Kidney (tissue), 13 donors: ENCODE measurements at regions not wholly inside any gene's neighbourhood (a gene's known extent, or its start where the extent isn't known, plus 50 kb on each side); places are given as distances from the start of the nearest gene placed in this dataset.

Source experiments
- DNase-seq, 5 donors: peaks; one replicate each; pipeline ENCODE4 v3.0.0-alpha.2; 2013 to 2020
- FAIRE-seq: peaks from 2 replicates; lab custom pipeline; 2012; peaks lifted over from hg19 to GRCh38; lab: Jason Lieb, UNC
- H3K27ac ChIP-seq, 2 donors: one replicate each; pipeline ENCODE4 v1.7.0; 2013; ENCODE audit warnings: low read depth in 2 of 2, low read length in 2 of 2, inconsistent platforms in 1 of 2
- H3K27me3 ChIP-seq: one replicate; pipeline ENCODE4 v1.7.1; 2013; ENCODE audit warnings: low read length, inconsistent platforms; ENCODE audit not compliant: control insufficient read depth, insufficient read depth
- H3K36me3 ChIP-seq, 3 donors: one replicate each; pipeline versions ENCODE4 v1.7.0 to v1.7.1; 2013; ENCODE audit warnings: low read length in 3 of 3, control low read depth in 1 of 3, inconsistent platforms in 1 of 3; ENCODE audit not compliant: insufficient read depth in 3 of 3, control insufficient read depth in 2 of 3
- H3K4me1 ChIP-seq, 3 donors: one replicate each; pipeline versions ENCODE4 v1.7.0 to v1.7.1; 2013; ENCODE audit warnings: low read length in 3 of 3, inconsistent platforms in 1 of 3, low read depth in 1 of 3; ENCODE audit not compliant: control insufficient read depth in 2 of 3, insufficient read depth in 2 of 3
- H3K4me3 ChIP-seq, 3 donors: one replicate each; pipeline versions ENCODE4 v1.7.0 to v1.8.1; 2013; ENCODE audit warnings: low read length in 3 of 3, control low read depth in 1 of 3, inconsistent platforms in 1 of 3
- H3K9ac ChIP-seq, 3 donors: one replicate each; pipeline versions ENCODE4 v1.7.0 to v1.7.1; 2013; ENCODE audit warnings: low read length in 3 of 3, control low read depth in 1 of 3, inconsistent platforms in 1 of 3
- H3K9me3 ChIP-seq, 3 donors: one replicate each; pipeline versions ENCODE4 v1.7.0 to v1.7.1; 2013; ENCODE audit warnings: low read length in 3 of 3, control low read depth in 1 of 3, inconsistent platforms in 1 of 3; ENCODE audit not compliant: control insufficient read depth in 2 of 3, insufficient read depth in 1 of 3
- intact Hi-C: fragments of 100-400 bp; cut with DNase I; formaldehyde crosslinking; loops from one replicate; pipeline ENCODE4 v1.11.1; 2022
- TF ChIP-seq, protein P1 (sequence below): IDR thresholded peaks from 3 replicates; pipeline ENCODE4 v1.5.1; 2012; ENCODE audit warnings: mild to moderate bottlenecking, moderate library complexity, borderline replicate concordance; ENCODE audit not compliant: insufficient read depth; ENCODE audit errors: extremely low read depth
- donor health status: control.
- donor health status: control.
- donor health status: control.
- donor health status: control.
- donor health status: control.
- donor health status: DM: yes; HTN: yes; CAD: no.
- donor health status: Normal renal cell carcinoma (clear cell type).

- intact Hi-C loops = no loop called here
- H3K4me1 ChIP-seq = no peaks in the 10 kb centered on the region
- no peaks in the 10 kb centered on the region for H3K9me3 ChIP-seq
- no peak for DNase-seq
- no peaks in the 10 kb centered on the region for H3K27me3 ChIP-seq
- TF ChIP-seq, protein P1, sequence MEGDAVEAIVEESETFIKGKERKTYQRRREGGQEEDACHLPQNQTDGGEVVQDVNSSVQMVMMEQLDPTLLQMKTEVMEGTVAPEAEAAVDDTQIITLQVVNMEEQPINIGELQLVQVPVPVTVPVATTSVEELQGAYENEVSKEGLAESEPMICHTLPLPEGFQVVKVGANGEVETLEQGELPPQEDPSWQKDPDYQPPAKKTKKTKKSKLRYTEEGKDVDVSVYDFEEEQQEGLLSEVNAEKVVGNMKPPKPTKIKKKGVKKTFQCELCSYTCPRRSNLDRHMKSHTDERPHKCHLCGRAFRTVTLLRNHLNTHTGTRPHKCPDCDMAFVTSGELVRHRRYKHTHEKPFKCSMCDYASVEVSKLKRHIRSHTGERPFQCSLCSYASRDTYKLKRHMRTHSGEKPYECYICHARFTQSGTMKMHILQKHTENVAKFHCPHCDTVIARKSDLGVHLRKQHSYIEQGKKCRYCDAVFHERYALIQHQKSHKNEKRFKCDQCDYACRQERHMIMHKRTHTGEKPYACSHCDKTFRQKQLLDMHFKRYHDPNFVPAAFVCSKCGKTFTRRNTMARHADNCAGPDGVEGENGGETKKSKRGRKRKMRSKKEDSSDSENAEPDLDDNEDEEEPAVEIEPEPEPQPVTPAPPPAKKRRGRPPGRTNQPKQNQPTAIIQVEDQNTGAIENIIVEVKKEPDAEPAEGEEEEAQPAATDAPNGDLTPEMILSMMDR = no peak
- H3K36me3 ChIP-seq = no peaks in the 10 kb centered on the region
- no peak overlapping the region for H3K9ac ChIP-seq
- no peak for FAIRE-seq
- H3K4me3 ChIP-seq = no peak overlapping the region
- no peak overlapping the region for H3K27ac ChIP-seq
Observed at GRCh38 chr2:65885266-65885665, 452.9 kb upstream of the SPRED2 start.

DNA sequence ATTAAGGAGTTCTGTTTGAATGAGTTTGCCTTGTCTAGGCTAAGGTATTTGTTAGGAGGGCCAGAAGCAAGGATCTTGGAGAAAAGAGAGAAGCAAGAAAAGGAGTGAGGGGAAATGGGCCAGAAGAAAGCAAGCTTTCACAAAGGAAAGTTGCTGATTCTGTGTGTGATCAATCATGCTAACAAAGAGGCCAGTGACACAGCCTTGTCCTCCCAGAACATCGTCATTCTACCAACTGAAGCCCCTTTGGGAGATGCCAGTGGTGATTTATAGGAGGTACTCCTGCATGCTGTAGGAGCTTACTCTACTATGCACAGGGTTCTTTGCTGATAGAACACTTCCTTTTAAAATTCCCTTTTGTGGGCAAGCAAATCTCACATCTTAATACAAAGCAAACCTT lies 449.2 kb upstream of the SPRED2 start:
- H3K27ac ChIP-seq = no peak overlapping the region
- no peak for FAIRE-seq

DNA sequence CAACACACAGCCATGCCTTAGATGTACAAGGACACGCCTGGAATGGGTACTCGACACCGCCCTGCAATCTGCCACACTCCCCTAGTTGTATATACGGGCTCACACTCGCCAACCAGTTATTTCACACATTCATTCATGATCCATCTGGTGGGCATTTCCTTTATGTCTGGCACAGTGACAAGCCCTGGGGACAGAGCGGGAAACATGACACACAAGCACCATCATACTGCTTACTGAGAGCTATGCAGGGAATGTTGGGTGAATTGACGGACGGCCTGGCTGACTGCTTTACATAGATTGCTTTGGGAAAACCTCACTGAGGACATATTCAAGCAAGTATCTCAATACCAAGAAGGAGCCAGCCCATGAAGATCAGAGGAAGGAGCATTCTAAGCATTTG lies 448.0 kb upstream of the SPRED2 start:
- FAIRE-seq (no peak), DNase-seq (peak in 2 of 5 donors; percentile 22 to 44)
- H3K9me3 ChIP-seq = no peaks in the 10 kb centered on the region
- no peaks in the 10 kb centered on the region for H3K4me1 ChIP-seq
- TF ChIP-seq, protein P1 = no peak
- H3K9ac ChIP-seq = no peak overlapping the region
- H3K36me3 ChIP-seq = no peaks in the 10 kb centered on the region
- H3K27ac ChIP-seq = no peak overlapping the region
- intact Hi-C loops = no loop called here
- H3K27me3 ChIP-seq = no peaks in the 10 kb centered on the region
- no peak overlapping the region for H3K4me3 ChIP-seq

More for the DNA sequence above, 449.2 kb upstream of the SPRED2 start:
- no peaks in the 10 kb centered on the region for H3K4me1 ChIP-seq
- TF ChIP-seq, protein P1 = no peak
- no peaks in the 10 kb centered on the region for H3K9me3 ChIP-seq
- no peaks in the 10 kb centered on the region for H3K27me3 ChIP-seq
- peak in 2 of 5 donors; percentile 20 to 49 for DNase-seq
- no peak overlapping the region for H3K9ac ChIP-seq
- H3K4me3 ChIP-seq = no peak overlapping the region
- no peaks in the 10 kb centered on the region for H3K36me3 ChIP-seq
- intact Hi-C loops = no loop called here

DNA sequence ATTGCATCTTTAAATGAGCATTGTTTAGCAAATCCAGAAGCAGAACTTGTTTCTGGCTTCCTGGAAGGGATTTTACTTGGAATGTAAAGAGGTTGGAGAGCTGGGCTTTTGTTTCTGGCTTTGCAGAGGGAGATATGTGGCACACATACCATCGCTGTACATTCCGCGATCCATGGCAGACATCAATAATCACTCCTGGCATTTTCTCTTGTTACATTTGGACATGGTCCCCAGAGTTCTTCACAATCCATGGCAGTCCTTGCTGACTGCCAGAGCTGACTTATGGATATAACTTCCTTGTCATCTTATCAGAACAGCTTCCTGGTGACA lies 445.6 kb upstream of the SPRED2 start:
- Histone ChIP-seq H3K27me3 (no peaks in the 10 kb centered on the region), H3K9me3 (no peaks in the 10 kb centered on the region), H3K9ac (no peak overlapping the region), H3K4me3 (no peak overlapping the region), H3K36me3 (no peaks in the 10 kb centered on the region), H3K4me1 (no peaks in the 10 kb centered on the region), H3K27ac (no peak overlapping the region)
- FAIRE-seq (no peak), DNase-seq (no peak)
- TF ChIP-seq, protein P1 = no peak
- intact Hi-C loops = no loop called here
